GM23248 (cell line): ENCODE measurements at regions not wholly inside any gene's neighbourhood (a gene's known extent, or its start where the extent isn't known, plus 50 kb on each side); places are given as distances from the start of the nearest gene placed in this dataset.

Experiments
- EZH2 ChIP-seq: fragments of 200-600 bp; sonication (generic); IDR thresholded peaks from 2 replicates; pipeline ENCODE4 v1.6.1; 2018; ENCODE audit warnings: antibody characterized with exemption, mild to moderate bottlenecking; ENCODE audit not compliant: insufficient read depth, poor library complexity, severe bottlenecking
- EZH2phosphoT487 ChIP-seq: fragments of 200-600 bp; sonication (generic); IDR thresholded peaks from 2 replicates; pipeline ENCODE4 v1.6.1; 2018; ENCODE audit warnings: antibody characterized with exemption, moderate library complexity, mild to moderate bottlenecking, low read depth; ENCODE audit not compliant: insufficient read depth

DNA sequence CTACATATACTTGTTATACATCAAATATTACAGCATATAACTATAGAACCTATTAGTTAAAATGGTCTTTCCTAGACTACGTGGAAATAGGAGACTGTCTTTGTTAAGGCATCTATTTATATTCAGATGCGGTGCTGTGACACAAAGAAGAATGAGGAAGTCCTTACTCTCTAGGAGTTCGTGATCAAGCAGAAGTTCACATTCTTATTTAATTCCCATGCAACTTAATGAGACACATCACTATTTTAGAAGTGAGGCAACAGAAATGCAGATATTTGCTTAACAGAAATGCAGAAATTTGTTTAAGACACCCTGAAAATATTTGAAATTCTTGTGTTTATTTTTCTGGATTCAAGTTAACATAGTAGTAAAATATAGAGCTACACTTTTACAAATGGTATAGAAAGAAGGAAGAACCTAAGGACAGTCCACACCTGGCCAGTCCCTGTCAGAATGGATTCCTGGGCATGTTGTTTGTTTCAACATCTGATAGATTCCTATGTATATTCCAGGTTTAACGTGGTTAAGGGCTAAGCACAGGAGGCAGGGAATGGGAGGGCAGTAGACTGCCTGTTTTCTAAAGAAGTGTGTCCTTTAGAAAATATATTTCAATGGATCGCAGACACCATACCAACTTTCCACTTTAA is 70.6 kb upstream of the NXPH1 start:
- no peak for TF ChIP-seq EZH2phosphoT487
- TF ChIP-seq EZH2, result no peak
